GM18505 (cell line): ENCODE measurements at regions not wholly inside any gene's neighbourhood (a gene's known extent, or its start where the extent isn't known, plus 50 kb on each side); places are given as distances from the start of the nearest gene placed in this dataset.

ENCODE experiments used
- ATAC-seq: cut with Tn5 transposase; IDR thresholded peaks from one replicate; pipeline ENCODE4 v1.9.1; 2021; ENCODE audit not compliant: unreplicated experiment
- POLR2A ChIP-seq: IDR thresholded peaks from 4 replicates; pipeline ENCODE4 v1.6.1; 2011; ENCODE audit warnings: borderline replicate concordance; ENCODE audit not compliant: insufficient read depth, insufficient read length; ENCODE audit errors: extremely low read depth

DNA sequence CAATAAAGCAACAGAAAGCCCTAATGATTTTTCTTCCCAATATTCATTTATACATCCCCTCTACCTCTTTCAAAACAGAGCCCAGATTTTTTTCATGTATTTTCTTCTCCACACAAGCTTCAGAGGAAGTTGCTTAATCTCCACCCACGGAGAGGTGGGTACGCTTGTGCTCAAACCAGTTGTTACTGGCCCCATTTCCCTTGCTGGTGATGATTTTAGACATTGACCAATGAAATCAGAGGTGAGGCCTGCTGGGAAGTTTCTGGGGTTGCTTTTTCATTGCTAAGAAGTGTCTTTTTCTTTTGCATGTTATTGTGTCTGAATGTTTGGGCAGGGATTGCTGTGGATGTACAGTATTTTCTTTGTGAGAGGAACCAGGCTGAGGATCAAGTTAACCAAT lies 448.1 kb upstream of the B3GALT2 start:
- no peak for ATAC-seq
- no peak for TF ChIP-seq POLR2A

- no peak for ATAC-seq
- TF ChIP-seq POLR2A: no peak
Measured at GRCh38 chr1:193633991-193634390, 447.6 kb upstream of the B3GALT2 start.

GRCh38 chr1:193633093-193633492 lies 446.7 kb upstream of the B3GALT2 start:
- no peak for ATAC-seq
- no peak for TF ChIP-seq POLR2A

- no peak for ATAC-seq
- TF ChIP-seq POLR2A: no peak
Measured at GRCh38 chr1:193631306-193631705, 444.9 kb upstream of the B3GALT2 start.

DNA sequence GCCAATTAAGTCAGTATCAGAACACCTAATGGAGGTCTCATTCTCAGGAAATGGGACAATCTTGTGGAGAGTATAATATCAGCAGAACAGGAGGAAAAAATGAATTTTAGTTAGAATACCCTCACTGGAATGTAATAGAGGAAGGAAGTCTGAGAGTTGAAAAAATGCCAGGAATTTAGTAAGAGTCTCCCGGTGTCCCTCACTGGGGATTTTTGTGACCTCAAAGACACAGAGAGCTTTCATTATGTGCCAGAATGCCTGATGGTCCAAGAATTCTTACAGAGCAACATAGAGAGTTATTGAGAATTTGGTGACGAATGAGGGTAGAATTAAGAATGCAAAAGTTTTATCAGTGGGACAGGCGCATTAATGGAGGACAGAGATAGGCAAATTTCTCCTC lies 443.5 kb upstream of the B3GALT2 start:
- TF ChIP-seq POLR2A: no peak

DNA sequence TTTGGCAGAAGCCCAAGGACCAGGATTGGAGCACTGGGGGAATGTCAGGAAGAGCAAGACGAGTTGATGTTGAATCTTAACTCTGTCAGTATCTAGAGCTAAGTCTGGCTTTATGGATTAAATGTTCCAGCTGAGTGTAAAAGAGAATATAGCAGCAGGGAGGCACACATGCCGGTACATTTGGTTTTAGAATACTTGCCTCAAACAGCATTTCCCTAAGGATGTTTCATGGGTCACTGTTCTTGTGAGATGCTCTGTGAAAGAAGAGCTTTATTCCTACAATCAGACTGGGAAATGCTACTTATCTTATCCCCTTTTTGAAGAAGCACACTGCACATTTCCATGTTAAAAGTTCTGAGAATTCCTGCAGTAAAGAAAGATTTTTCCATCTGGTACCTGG lies 440.3 kb upstream of the B3GALT2 start:
- no peak for TF ChIP-seq POLR2A
- ATAC-seq: no peak

More for the DNA sequence above, 443.5 kb upstream of the B3GALT2 start:
- no peak for ATAC-seq

DNA sequence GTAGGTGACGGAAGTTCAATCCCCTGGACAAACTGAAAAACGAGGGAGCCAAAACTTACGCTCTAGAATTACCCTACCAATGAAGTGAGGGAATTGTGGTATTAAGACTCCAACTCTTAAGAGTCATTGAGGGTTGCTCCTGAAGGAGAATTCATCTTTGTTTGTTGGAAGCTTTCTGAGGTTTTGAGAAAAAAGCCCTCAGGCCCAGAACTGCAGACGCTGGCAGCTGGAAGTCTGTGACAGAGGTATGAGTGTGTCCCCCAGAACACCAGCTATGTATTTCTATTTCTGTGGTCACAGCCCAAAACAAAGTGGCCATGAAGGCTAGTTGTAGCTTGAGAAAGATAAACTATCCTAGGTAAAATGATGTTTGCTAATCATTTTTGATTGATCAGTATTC lies 438.8 kb upstream of the B3GALT2 start:
- ATAC-seq: no peak
- TF ChIP-seq POLR2A: no peak

GRCh38 chr1:193619911-193620310 lies 433.5 kb upstream of the B3GALT2 start:
- ATAC-seq: no peak
- no peak for TF ChIP-seq POLR2A

- peak; percentile 71 for ATAC-seq
- TF ChIP-seq POLR2A: no peak
Measured at GRCh38 chr1:193614817-193615216, 428.4 kb upstream of the B3GALT2 start.

GRCh38 chr1:193614275-193614674 lies 427.9 kb upstream of the B3GALT2 start:
- no peak for TF ChIP-seq POLR2A
- no peak for ATAC-seq

DNA sequence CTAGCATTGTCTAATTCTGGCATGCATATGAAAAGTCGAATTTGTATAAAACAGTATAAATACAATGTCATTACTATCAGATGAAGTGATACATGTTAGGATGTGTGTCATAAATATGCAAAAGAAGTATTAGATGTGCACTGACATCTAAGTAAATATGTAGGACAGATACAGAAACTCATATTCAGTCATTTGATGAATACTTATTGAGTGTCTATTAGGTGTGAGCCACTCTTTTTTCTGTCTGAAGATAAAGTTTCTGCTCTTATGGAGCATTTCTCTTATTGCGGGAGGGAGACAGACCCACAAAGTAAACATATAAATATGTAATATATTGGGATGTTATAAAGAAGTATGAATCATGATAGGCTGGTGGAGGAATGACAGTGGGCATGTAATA lies 426.6 kb upstream of the B3GALT2 start:
- no peak for ATAC-seq
- no peak for TF ChIP-seq POLR2A

- TF ChIP-seq POLR2A: no peak
- ATAC-seq: no peak
Measured at GRCh38 chr1:193609592-193609991, 423.2 kb upstream of the B3GALT2 start.

GRCh38 chr1:193607787-193608186 lies 421.4 kb upstream of the B3GALT2 start:
- no peak for ATAC-seq
- TF ChIP-seq POLR2A: no peak

- ATAC-seq: no peak
- no peak for TF ChIP-seq POLR2A
Measured at GRCh38 chr1:193606035-193606434, 419.6 kb upstream of the B3GALT2 start.

- no peak for TF ChIP-seq POLR2A
- no peak for ATAC-seq
Measured at GRCh38 chr1:193602705-193603104, 416.3 kb upstream of the B3GALT2 start.
